OCI-LY7 (cell line): ENCODE measurements at regions not wholly inside any gene's neighbourhood (a gene's known extent, or its start where the extent isn't known, plus 50 kb on each side); places are given as distances from the start of the nearest gene placed in this dataset.

ENCODE experiments used
- CTCF ChIP-seq: fragments of 200-600 bp; sonication (generic); conservative IDR thresholded peaks from 2 replicates; pipeline ENCODE4 v1.5.1; 2014; ENCODE audit warnings: mild to moderate bottlenecking, antibody characterized with exemption, low read length, moderate library complexity, mixed read lengths
- EZH2phosphoT487 ChIP-seq: fragments of 200-600 bp; sonication (generic); IDR thresholded peaks from 2 replicates; pipeline ENCODE4 v1.6.1; 2018; ENCODE audit warnings: low read depth, borderline replicate concordance, mild to moderate bottlenecking, mixed run types, antibody characterized with exemption, low read length, moderate library complexity, mixed read lengths

GRCh38 chr3:184651904-184652303, 60.0 kb downstream of the MAGEF1 start:
- TF ChIP-seq CTCF: no peak
- no peak for TF ChIP-seq EZH2phosphoT487
